GM12873 (cell line): ENCODE measurements at regions not wholly inside any gene's neighbourhood (a gene's known extent, or its start where the extent isn't known, plus 50 kb on each side); places are given as distances from the start of the nearest gene placed in this dataset.

ENCODE experiments used
- CTCF ChIP-seq: IDR thresholded peaks from 2 replicates; pipeline ENCODE4 v1.5.1; 2012; ENCODE audit warnings: low read depth, mild to moderate bottlenecking, moderate library complexity, low read length, control low read depth; ENCODE audit not compliant: insufficient read depth; ENCODE audit errors: missing control alignments

DNA sequence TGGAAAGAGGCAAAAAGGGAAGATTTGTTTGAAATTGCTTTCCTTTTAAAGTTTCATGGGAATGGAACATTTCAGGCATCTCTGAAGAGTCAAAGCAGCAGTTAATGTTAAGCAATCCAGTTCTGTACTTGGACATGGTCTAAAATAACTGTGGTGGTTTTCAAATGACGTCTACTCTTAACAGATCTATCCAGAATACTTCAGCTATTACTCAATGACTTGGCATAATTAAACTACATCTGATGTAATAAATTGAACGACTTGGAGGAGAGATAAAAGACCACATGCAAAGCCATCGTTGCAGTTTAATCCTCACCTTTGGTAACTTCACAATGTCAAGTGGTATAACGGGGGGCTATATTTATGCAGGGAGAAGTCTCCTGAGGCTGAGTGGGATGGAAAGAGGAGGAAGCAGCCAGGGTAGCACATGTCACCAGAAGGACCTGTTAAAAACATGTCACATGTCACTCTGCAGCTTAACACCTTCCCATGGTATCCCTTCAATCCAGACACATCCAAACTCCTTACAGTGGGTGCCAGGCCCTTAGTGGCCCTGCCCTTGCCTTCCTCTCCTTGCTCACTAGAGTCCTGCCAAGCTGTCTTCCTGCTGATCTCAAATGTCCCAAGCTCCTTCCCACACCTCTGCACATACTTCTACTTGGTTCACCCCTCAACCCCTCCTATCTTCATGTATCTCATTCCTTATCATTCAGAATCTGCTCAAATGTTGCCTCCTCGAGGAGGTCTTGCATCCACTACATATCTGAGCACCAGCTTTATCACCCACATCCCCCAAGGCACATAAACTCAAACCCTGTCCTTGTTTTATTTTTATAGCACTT is 327.8 kb downstream of the SUCLA2 start:
- TF ChIP-seq CTCF, result no peak

- no peak for TF ChIP-seq CTCF
Observed at GRCh38 chr13:47672245-47673008, 328.6 kb downstream of the SUCLA2 start.

GRCh38 chr13:47671776-47672175 is 329.3 kb downstream of the SUCLA2 start:
- TF ChIP-seq CTCF, result no peak

DNA sequence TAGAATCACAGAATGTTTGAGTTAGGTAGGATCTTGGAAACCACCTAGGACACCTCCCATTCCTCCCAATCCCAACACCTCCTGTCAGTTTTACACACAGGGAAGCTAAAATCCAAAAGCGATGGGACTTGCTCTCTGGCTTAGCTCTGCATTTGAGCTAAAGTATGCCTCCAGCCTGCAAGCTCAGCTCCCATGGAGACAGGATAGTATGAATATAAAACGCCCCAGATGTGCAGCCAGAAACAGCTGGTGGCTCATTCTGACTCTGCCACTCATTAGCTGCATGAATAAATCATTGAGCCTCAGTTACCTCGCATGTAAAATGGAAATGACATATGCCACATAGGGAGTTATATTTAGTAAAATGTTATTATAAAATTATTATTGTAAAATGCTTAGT is 336.0 kb downstream of the SUCLA2 start:
- no peak for TF ChIP-seq CTCF

DNA sequence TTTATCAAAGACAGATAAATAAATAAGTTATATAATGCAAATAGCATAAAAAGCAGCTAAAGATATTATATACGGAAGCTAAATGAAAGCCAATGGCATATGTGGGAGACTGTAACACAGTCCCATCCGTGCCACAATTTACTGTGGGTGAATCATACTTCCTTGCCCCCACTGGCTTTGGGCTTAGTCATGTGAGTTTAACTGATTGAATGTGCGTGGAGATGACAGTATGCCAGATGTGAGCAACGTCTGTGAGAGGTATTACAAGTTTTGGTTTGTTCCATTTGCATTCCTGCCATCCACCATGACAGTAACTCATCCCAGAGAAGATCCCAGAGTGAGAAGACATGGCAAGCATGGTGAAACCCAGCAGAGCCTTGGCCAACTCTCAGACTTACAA is 340.0 kb downstream of the SUCLA2 start:
- TF ChIP-seq CTCF, result no peak

GRCh38 chr13:47656651-47657050 is 344.4 kb downstream of the SUCLA2 start:
- TF ChIP-seq CTCF, result no peak

GRCh38 chr13:47650209-47650608 is 350.9 kb downstream of the SUCLA2 start:
- TF ChIP-seq CTCF, result no peak
